ENCODE measurements at regions not wholly inside any gene's neighbourhood (a gene's known extent, or its start where the extent isn't known, plus 50 kb on each side); places are given as distances from the start of the nearest gene placed in this dataset.

DNA sequence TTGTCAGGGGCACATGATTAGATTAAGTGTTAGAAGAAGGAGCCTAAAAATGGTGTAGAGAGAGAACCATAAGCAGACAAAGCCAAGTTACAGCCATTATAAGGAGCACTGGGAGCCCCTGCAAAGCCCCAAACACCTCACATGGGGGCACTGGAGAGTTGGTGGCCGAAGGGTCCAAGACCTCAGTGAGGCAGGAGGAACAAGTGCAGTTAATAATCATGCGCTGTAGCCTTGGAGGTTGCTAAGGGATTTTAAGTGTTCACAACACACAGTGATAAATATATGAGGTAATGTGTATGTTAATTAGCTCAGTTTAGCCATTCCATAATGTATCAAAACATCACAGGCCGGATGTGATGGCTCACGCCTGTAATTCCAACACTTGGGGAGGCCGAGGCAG is 54.4 kb upstream of the JAM3 start:
- TF ChIP-seq, protein P1, sequence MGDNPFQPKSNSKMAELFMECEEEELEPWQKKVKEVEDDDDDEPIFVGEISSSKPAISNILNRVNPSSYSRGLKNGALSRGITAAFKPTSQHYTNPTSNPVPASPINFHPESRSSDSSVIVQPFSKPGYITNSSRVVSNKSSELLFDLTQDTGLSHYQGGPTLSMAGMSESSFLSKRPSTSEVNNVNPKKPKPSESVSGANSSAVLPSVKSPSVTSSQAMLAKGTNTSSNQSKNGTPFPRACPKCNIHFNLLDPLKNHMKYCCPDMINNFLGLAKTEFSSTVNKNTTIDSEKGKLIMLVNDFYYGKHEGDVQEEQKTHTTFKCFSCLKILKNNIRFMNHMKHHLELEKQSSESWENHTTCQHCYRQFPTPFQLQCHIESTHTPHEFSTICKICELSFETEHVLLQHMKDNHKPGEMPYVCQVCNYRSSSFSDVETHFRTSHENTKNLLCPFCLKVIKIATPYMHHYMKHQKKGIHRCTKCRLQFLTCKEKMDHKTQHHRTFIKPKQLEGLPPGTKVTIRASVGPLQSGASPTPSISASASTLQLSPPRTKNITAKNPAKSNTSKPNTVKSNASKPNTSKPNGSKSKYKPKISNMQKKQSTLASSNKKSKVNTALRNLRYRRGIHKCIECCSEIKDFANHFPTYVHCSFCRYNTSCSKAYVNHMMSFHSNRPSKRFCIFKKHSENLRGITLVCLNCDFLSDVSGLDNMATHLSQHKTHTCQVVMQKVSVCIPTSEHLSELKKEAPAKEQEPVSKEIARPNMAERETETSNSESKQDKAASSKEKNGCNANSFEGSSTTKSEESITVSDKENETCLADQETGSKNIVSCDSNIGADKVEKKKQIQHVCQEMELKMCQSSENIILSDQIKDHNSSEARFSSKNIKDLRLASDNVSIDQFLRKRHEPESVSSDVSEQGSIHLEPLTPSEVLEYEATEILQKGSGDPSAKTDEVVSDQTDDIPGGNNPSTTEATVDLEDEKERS (tag by site-specific recombination; IDR thresholded peaks at IDR 0.05), result no peak
- TF ChIP-seq, protein P2, sequence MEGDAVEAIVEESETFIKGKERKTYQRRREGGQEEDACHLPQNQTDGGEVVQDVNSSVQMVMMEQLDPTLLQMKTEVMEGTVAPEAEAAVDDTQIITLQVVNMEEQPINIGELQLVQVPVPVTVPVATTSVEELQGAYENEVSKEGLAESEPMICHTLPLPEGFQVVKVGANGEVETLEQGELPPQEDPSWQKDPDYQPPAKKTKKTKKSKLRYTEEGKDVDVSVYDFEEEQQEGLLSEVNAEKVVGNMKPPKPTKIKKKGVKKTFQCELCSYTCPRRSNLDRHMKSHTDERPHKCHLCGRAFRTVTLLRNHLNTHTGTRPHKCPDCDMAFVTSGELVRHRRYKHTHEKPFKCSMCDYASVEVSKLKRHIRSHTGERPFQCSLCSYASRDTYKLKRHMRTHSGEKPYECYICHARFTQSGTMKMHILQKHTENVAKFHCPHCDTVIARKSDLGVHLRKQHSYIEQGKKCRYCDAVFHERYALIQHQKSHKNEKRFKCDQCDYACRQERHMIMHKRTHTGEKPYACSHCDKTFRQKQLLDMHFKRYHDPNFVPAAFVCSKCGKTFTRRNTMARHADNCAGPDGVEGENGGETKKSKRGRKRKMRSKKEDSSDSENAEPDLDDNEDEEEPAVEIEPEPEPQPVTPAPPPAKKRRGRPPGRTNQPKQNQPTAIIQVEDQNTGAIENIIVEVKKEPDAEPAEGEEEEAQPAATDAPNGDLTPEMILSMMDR (tag by site-specific recombination; IDR thresholded peaks at IDR 0.05), result no peak
- no peak for TF ChIP-seq ZBTB1 (tag by site-specific recombination; IDR thresholded peaks at IDR 0.05)
- TF ChIP-seq, protein P3, sequence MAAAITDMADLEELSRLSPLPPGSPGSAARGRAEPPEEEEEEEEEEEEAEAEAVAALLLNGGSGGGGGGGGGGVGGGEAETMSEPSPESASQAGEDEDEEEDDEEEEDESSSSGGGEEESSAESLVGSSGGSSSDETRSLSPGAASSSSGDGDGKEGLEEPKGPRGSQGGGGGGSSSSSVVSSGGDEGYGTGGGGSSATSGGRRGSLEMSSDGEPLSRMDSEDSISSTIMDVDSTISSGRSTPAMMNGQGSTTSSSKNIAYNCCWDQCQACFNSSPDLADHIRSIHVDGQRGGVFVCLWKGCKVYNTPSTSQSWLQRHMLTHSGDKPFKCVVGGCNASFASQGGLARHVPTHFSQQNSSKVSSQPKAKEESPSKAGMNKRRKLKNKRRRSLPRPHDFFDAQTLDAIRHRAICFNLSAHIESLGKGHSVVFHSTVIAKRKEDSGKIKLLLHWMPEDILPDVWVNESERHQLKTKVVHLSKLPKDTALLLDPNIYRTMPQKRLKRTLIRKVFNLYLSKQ (tag by site-specific recombination; IDR thresholded peaks at IDR 0.05; ENCODE audit: borderline replicate concordance), result no peak
- TF ChIP-seq ZNF658 (tag by site-specific recombination; IDR thresholded peaks at IDR 0.05), result no peak
- TF ChIP-seq, protein P4, sequence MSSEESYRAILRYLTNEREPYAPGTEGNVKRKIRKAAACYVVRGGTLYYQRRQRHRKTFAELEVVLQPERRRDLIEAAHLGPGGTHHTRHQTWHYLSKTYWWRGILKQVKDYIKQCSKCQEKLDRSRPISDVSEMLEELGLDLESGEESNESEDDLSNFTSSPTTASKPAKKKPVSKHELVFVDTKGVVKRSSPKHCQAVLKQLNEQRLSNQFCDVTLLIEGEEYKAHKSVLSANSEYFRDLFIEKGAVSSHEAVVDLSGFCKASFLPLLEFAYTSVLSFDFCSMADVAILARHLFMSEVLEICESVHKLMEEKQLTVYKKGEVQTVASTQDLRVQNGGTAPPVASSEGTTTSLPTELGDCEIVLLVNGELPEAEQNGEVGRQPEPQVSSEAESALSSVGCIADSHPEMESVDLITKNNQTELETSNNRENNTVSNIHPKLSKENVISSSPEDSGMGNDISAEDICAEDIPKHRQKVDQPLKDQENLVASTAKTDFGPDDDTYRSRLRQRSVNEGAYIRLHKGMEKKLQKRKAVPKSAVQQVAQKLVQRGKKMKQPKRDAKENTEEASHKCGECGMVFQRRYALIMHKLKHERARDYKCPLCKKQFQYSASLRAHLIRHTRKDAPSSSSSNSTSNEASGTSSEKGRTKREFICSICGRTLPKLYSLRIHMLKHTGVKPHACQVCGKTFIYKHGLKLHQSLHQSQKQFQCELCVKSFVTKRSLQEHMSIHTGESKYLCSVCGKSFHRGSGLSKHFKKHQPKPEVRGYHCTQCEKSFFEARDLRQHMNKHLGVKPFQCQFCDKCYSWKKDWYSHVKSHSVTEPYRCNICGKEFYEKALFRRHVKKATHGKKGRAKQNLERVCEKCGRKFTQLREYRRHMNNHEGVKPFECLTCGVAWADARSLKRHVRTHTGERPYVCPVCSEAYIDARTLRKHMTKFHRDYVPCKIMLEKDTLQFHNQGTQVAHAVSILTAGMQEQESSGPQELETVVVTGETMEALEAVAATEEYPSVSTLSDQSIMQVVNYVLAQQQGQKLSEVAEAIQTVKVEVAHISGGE (tag by site-specific recombination; conservative IDR thresholded peaks at IDR 0.05; ENCODE audit: low read depth), result no peak
- no peak for TF ChIP-seq KLF10 (tag by site-specific recombination; IDR thresholded peaks at IDR 0.05)
- no peak for TF ChIP-seq ZNF274 (IDR thresholded peaks at IDR 0.05; ENCODE audit: low read length)
- no peak for TF ChIP-seq ZNF274 (tag by site-specific recombination; IDR thresholded peaks at IDR 0.05; ENCODE audit: borderline replicate concordance)
- TF ChIP-seq, protein P5, sequence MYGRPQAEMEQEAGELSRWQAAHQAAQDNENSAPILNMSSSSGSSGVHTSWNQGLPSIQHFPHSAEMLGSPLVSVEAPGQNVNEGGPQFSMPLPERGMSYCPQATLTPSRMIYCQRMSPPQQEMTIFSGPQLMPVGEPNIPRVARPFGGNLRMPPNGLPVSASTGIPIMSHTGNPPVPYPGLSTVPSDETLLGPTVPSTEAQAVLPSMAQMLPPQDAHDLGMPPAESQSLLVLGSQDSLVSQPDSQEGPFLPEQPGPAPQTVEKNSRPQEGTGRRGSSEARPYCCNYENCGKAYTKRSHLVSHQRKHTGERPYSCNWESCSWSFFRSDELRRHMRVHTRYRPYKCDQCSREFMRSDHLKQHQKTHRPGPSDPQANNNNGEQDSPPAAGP (tag by site-specific recombination; IDR thresholded peaks at IDR 0.05), result no peak
- TF ChIP-seq, protein P6, sequence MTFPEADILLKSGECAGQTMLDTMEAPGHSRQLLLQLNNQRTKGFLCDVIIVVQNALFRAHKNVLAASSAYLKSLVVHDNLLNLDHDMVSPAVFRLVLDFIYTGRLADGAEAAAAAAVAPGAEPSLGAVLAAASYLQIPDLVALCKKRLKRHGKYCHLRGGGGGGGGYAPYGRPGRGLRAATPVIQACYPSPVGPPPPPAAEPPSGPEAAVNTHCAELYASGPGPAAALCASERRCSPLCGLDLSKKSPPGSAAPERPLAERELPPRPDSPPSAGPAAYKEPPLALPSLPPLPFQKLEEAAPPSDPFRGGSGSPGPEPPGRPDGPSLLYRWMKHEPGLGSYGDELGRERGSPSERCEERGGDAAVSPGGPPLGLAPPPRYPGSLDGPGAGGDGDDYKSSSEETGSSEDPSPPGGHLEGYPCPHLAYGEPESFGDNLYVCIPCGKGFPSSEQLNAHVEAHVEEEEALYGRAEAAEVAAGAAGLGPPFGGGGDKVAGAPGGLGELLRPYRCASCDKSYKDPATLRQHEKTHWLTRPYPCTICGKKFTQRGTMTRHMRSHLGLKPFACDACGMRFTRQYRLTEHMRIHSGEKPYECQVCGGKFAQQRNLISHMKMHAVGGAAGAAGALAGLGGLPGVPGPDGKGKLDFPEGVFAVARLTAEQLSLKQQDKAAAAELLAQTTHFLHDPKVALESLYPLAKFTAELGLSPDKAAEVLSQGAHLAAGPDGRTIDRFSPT (tag by site-specific recombination; IDR thresholded peaks at IDR 0.05), result no peak
- TF ChIP-seq ZNF610 (tag by site-specific recombination; IDR thresholded peaks at IDR 0.05; ENCODE audit: borderline replicate concordance), result no peak
